ENCODE measurements at regions not wholly inside any gene's neighbourhood (a gene's known extent, or its start where the extent isn't known, plus 50 kb on each side); places are given as distances from the start of the nearest gene placed in this dataset.
"Not testable (repeated sequence)": the region's sequence is repeated elsewhere in the genome, so short reads cannot be mapped to it uniquely, and the experiment has no call there.

GRCh38 chr2:13758412-13758811 is 874.1 kb upstream of the LRATD1 start:
- no peak for DNase-seq

GRCh38 chr2:13768274-13768673 is 864.2 kb upstream of the LRATD1 start:
- no peak for DNase-seq

DNA sequence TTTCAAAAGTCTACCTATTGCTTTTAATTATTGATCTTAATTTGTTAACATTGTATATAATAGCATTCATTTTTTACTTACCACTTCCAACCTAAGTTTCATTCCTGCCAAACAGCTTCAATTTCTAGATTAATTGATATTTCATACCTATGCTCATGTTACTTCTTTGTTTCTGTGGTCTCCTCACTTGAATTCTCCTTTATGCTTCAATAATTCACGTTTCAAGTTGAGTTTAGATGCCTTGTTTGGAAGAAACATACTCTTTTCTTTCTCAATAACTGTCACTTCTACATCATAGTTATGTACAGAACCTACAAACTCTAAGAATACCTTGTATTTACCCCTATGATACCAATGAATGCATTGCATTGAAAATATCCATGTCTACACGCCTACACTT is 862.2 kb upstream of the LRATD1 start:
- no peak for DNase-seq

GRCh38 chr2:13779996-13780395 is 852.5 kb upstream of the LRATD1 start:
- DNase-seq: no peak

DNA sequence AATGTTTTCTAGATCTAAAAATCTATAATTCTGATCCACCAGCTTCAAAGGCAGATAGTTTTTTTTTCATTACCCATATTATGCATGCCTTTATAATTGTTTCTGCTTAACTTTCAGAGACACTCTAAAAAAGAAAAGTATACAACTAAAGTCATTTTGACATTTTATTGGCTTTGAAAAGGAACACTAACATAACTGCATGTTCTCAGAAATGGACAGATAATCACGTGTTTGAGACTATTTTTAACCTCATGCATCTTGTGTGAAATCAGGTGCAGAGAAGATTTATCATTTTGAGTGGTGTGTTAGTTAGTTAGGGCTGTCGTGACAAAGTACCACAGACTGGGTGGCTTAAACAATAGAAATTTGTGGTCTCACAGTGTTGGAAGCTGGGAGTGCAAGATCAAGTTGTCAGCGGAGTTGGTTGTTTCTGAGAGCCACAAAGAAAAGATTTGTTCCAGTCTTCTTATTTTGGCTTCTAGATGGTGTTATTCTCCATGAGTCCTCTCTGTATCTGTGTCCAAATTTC is 841.4 kb upstream of the LRATD1 start:
- no peak for DNase-seq

- DNase-seq: no peak
Measured at GRCh38 chr2:13806539-13806938, 826.0 kb upstream of the LRATD1 start.

DNA sequence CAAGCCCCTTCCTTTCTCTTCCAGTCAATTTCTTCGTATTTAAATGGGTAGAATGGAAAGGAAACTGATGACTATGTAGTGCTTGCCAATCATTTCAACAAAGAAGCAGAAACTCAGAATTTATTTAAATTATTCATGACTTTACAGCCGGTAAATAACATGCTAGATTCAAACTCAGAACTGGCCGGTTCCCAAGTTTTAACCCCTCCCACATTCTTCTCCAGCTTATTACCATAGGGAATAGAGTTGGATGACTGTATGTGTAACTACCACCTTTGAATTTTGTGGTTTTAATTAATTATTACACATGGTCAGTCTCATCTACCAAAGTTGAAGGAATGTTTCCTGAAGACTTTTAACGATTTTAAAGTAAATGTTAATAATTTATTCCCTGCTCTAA is 819.3 kb upstream of the LRATD1 start:
- no peak for DNase-seq

DNA sequence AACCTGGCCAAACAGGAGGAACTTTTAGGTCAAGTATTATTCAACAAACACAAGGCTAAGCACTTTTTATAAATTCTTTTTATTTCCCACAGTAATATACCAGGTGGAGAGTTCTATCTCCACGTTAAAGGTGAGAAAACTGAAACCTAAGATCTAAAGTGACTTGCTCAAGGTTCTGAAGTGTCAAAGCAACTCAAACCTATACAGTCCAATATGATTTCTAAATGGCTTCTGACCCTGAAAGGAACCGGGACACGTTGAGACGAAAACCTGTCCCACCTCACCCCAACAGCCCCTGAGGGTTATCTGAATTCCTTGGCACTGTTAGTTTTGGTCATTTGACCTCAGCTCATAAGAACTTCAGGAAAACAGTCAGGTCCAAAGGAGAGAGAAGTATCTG is 814.5 kb upstream of the LRATD1 start:
- DNase-seq: no peak

GRCh38 chr2:13819896-13820295 is 812.6 kb upstream of the LRATD1 start:
- no peak for DNase-seq

- no peak for DNase-seq
Measured at GRCh38 chr2:13821255-13821880, 811.1 kb upstream of the LRATD1 start.

GRCh38 chr2:13822365-13822764 is 810.2 kb upstream of the LRATD1 start:
- no peak for DNase-seq

- no peak for DNase-seq
Measured at GRCh38 chr2:13826314-13826853, 806.1 kb upstream of the LRATD1 start.

DNA sequence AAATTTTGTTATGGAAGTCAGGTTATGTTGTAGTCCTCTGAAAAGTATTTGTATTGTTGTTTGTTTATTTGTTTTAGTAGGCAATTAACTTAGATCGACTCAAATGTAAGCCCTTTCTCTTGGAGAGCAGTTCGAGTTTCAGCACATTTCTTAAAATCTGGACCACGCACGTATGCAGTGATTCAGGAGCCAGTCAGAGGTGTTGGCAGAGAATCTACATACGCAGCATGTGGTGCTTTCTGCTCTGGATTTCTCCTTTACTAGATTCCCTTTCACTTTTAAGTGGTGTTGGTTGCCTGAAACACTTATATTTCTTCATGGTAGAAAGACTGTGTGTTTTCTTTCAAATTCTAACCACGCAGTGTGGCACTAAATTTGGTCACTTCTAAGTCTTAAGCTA is 773.9 kb upstream of the LRATD1 start:
- DNase-seq: no peak

GRCh38 chr2:13868275-13868674 is 764.2 kb upstream of the LRATD1 start:
- not testable (repeated sequence) for DNase-seq

DNA sequence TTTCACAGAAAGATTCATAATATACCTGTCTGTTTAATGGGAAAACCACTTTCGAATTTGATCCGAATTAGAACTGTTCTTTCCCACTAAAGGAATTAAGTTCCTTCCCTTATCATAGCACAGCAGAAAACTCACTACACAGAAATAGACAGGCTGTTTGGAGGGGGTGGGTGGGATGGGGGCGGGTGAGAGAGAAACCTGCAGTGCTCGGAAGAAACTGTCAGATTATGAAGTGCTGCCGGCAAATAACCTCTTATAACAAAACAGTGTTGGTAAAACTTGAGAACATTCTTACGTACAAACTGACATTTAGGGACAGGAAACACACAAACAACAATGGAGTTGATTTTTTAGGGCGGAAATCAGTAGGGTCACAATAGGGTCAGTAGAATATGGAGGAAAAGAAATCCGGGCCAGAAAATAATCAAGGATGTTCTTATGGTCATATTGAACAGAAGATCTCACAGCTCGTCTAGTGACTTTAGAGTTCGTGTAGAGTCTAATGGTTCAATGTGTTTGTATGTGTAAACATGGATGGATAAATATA is 756.0 kb upstream of the LRATD1 start:
- DNase-seq: no peak

DNA sequence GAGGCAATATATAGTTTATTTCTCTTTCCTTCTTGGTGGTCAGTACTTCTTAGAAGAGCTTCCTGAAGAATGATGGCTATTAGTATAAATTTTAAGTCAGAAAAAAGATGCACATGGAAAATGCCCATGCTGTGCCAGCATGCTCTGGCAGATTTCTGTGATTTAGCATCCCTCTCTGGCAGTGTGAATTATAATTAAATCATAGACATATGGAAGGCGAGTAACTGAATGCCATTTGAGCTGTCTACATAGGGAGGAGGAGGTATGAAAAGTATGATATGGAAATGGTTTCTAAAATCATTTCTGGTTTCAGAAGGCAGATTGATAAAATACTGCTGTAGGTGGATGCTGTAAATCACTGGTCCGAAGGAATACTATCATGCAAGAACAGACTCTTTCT is 754.9 kb upstream of the LRATD1 start:
- DNase-seq: no peak

DNA sequence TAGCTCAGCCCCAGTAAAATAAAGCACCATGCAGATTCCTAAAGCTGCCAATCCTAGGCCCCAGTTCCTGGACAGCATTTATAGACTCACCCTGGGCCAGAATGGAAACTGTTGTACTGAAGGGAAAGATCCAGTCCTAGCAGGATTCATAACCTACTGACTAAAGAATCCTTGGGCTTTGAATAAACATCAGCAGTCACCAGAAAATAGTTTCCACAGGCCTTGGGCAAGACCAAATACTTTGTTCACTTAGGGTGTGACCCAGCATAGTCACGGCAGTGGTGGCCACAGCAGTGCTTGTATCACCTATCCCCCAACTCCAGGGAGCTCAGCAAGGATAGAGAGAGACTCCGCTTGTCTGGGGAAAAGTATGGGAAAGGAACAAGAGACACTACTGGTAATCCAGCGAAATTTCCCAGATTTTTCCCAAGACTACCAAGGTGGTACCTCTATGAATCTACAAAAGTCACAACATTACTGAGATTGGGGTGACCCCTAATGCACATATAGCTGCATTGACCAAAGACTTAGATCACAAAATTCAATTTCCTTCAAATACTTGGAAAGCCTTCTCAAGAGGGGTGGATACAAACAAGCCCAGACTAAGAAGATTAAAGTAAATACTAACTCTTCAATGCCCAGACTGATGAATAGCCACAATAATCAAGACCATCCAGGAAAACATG is 748.1 kb upstream of the LRATD1 start:
- no peak for DNase-seq

DNA sequence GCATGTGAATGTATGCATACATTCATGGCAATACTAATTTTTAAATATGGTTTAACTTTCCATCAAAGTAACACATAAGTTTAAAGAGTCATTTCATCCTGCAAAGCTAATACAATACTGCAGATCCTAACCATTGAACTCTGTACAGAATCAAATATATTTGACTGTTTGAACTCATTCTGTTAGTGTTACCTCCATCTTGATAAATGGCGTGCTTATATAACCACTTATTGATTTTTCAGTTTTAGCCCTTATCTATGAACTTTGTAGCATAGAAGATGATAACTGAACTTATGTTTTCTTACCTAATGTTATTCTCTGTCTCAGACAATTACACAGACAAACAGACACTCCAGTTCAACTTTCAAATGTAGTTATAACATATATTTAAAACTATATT is 731.0 kb upstream of the LRATD1 start:
- DNase-seq: no peak

GRCh38 chr2:13905831-13906230 is 726.7 kb upstream of the LRATD1 start:
- DNase-seq: no peak

DNA sequence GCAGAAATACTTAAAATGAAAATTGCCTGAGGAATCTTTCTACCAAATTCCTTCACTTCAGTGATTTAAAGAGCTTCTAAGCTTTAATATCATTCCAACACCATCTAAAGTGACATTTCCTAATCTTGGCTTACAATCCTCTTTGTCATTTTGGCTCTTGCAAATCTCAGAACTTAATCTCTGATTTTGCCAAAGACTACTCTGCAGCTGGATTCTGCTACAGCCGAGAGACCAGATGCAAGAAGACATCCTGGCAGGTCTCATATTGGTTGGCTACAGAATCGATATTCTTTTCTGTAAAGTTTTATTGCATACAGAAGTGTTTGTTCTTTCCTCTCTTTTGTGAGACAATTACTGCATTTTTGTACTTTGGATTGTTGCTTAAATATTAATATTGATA is 716.5 kb upstream of the LRATD1 start:
- no peak for DNase-seq

DNA sequence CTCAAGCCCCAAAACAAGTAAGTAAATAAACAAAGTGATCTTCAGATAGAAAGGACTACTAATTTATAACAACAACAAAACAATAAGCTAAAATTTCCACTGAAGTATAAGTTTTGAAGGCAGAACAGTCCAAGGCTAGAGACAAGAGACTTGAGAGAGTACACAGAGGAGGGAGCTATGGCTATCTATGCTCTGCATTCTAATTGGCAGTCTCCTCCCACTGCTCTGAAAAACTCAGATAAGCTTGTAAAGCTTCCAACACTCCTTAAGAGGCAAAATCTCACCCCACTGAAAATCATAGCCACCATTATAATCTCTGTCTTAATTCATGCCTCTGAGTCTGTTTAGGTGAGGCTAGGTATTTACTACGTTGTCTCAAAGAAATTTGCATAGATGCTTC is 714.6 kb upstream of the LRATD1 start:
- no peak for DNase-seq

DNA sequence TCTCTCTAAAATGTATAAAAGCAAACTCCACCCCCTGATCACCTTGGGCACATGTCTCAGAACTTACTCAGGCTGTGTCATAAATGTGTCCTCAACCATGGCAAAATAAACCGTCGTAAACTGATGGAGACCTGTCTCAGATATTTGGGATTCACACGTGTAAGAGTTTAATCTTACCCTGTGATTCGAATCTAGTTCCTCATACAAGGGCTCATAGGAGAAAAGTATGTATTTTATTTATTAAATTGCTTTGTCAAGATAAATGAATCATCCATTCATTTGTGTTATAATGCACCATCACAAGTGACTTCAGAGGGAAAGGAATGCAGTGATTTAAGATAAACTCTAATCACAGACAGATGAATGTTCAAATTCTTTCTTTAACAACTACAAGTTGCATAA is 712.5 kb upstream of the LRATD1 start:
- no peak for DNase-seq

- no peak for DNase-seq
Measured at GRCh38 chr2:13921245-13921644, 711.3 kb upstream of the LRATD1 start.

- DNase-seq: no peak
Measured at GRCh38 chr2:13923823-13924222, 708.7 kb upstream of the LRATD1 start.
